Fibroblast of pulmonary artery (primary cell): ENCODE measurements at regions not wholly inside any gene's neighbourhood (a gene's known extent, or its start where the extent isn't known, plus 50 kb on each side); places are given as distances from the start of the nearest gene placed in this dataset.

Source experiments
- DNase-seq: peaks from one replicate; pipeline ENCODE4 v3.0.0-alpha.2; 2010; ENCODE audit warnings: low read depth
- H3K4me3 ChIP-seq: replicated peaks from 2 replicates; pipeline ENCODE4 v1.5.1; 2011; ENCODE audit warnings: low read depth, mild to moderate bottlenecking, control low read depth, low read length, moderate library complexity
- CTCF ChIP-seq: IDR thresholded peaks from 2 replicates; pipeline ENCODE4 v1.5.1; 2011; ENCODE audit warnings: mild to moderate bottlenecking, control low read depth, low read length, inconsistent platforms; ENCODE audit errors: missing control alignments

- no peak for TF ChIP-seq CTCF
- no peak overlapping the region for H3K4me3 ChIP-seq
- no peak for DNase-seq
These were observed 1709.2 kb downstream of the EFNA5 start for GRCh38 chr5:105961572-105961971.

GRCh38 chr5:105956456-105957196, 1714.1 kb downstream of the EFNA5 start:
- H3K4me3 ChIP-seq, result no peak overlapping the region

GRCh38 chr5:105954341-105954740, 1716.4 kb downstream of the EFNA5 start:
- TF ChIP-seq CTCF, result no peak
- H3K4me3 ChIP-seq, result no peak overlapping the region
- no peak for DNase-seq

More at GRCh38 chr5:105956456-105957196, 1714.1 kb downstream of the EFNA5 start:
- no peak for TF ChIP-seq CTCF
- DNase-seq, result peak; percentile 31

- no peak overlapping the region for H3K4me3 ChIP-seq
- DNase-seq, result no peak
- no peak for TF ChIP-seq CTCF
These were observed 1717.1 kb downstream of the EFNA5 start for GRCh38 chr5:105953616-105954015.

- DNase-seq, result peak; percentile 49
These were observed 1717.9 kb downstream of the EFNA5 start for GRCh38 chr5:105952875-105953274.

GRCh38 chr5:105947461-105947860, 1723.3 kb downstream of the EFNA5 start:
- TF ChIP-seq CTCF, result no peak
- H3K4me3 ChIP-seq, result no peak overlapping the region

More at GRCh38 chr5:105952875-105953274, 1717.9 kb downstream of the EFNA5 start:
- no peak overlapping the region for H3K4me3 ChIP-seq
- TF ChIP-seq CTCF, result no peak

More at GRCh38 chr5:105947461-105947860, 1723.3 kb downstream of the EFNA5 start:
- no peak for DNase-seq
